CD14-positive monocyte (primary cell): ENCODE measurements at regions not wholly inside any gene's neighbourhood (a gene's known extent, or its start where the extent isn't known, plus 50 kb on each side); places are given as distances from the start of the nearest gene placed in this dataset.

ENCODE experiments used
- DNase-seq, 3 donors: peaks; one replicate each; pipeline ENCODE4 v3.0.0-alpha.2; 2011 to 2022
- H2AFZ ChIP-seq: 2 replicates; pipeline ENCODE4 v1.6.0; 2012; ENCODE audit warnings: mild to moderate bottlenecking, low read depth, low read length, inconsistent platforms; ENCODE audit not compliant: insufficient read depth, poor library complexity, severe bottlenecking
- H3K27ac ChIP-seq, 2 donors: 1 replicate in 1 of 2; 2 replicates in 1 of 2; pipeline ENCODE4 v1.5.1; 2012 to 2013; ENCODE audit warnings: low read length in 2 of 2, control low read depth in 1 of 2, inconsistent platforms in 1 of 2, low read depth in 1 of 2, mild to moderate bottlenecking in 1 of 2
- H3K27me3 ChIP-seq, 2 donors: one replicate each; pipeline versions ENCODE4 v1.6.0 to v1.6.1; 2011 to 2013; ENCODE audit warnings: low read length in 2 of 2; ENCODE audit not compliant: control insufficient read depth in 2 of 2, insufficient read depth in 2 of 2
- H3K36me3 ChIP-seq, 2 donors: replicated peaks in 1 of 2; 1 replicate in 1 of 2; 2 replicates in 1 of 2; pipeline versions ENCODE4 v1.5.1 to v1.6.1; 2012 to 2013; ENCODE audit warnings: low read length in 2 of 2, control low read depth in 1 of 2, inconsistent platforms in 1 of 2, mild to moderate bottlenecking in 1 of 2; ENCODE audit not compliant: insufficient read depth in 2 of 2, control insufficient read depth in 1 of 2
- H3K4me1 ChIP-seq, 2 donors: 1 replicate in 1 of 2; 2 replicates in 1 of 2; pipeline versions ENCODE4 v1.5.1 to v1.6.1; 2012 to 2013; ENCODE audit warnings: low read length in 2 of 2, control low read depth in 1 of 2, inconsistent platforms in 1 of 2, mild to moderate bottlenecking in 1 of 2, moderate library complexity in 1 of 2; ENCODE audit not compliant: insufficient read depth in 2 of 2, control insufficient read depth in 1 of 2
- H3K4me2 ChIP-seq: replicated peaks from 2 replicates; pipeline ENCODE3; 2012; ENCODE audit warnings: low read length, moderate library complexity, mild to moderate bottlenecking; ENCODE audit not compliant: poor library complexity, severe bottlenecking; ENCODE audit errors: extremely low read depth
- H3K4me3 ChIP-seq, 3 experiments: fragments of 200-600 bp in 1 of 3; sonication (generic) in 1 of 3; replicated peaks in 1 of 3; 1 replicate in 2 of 3; 2 replicates in 1 of 3; pipeline ENCODE4 v1.5.1; 2011 to 2013; ENCODE audit warnings: low read length in 3 of 3, mild to moderate bottlenecking in 3 of 3, control low read depth in 2 of 3, low read depth in 2 of 3, inconsistent platforms in 1 of 3, moderate library complexity in 1 of 3
- H3K79me2 ChIP-seq: 2 replicates; pipeline ENCODE4 v1.6.0; 2012; ENCODE audit warnings: mild to moderate bottlenecking, control low read depth, inconsistent platforms, low read length, moderate library complexity; ENCODE audit not compliant: insufficient read depth
- H3K9ac ChIP-seq: 2 replicates; pipeline ENCODE4 v1.6.0; 2017; ENCODE audit warnings: low read length, mild to moderate bottlenecking; ENCODE audit not compliant: insufficient read depth, poor library complexity, severe bottlenecking
- H3K9me3 ChIP-seq, 2 donors: replicated peaks in 1 of 2; 1 replicate in 1 of 2; 2 replicates in 1 of 2; pipeline versions ENCODE4 v1.5.1 to v1.6.1; 2012 to 2013; ENCODE audit warnings: low read length in 2 of 2, control low read depth in 1 of 2; ENCODE audit not compliant: control insufficient read depth in 1 of 2, insufficient read depth in 1 of 2
- H4K20me1 ChIP-seq: 2 replicates; pipeline ENCODE4 v1.6.0; 2012; ENCODE audit warnings: mild to moderate bottlenecking, low read length, control low read depth, moderate library complexity; ENCODE audit not compliant: insufficient read depth
- H3K27ac Mint-ChIP-seq, 7 donors: one replicate each; pipeline ENCODE4 v1.8.0; 2020; ENCODE audit warnings: mild to moderate bottlenecking in 7 of 7, mixed read lengths in 7 of 7, moderate library complexity in 6 of 7, inconsistent platforms in 2 of 7
- H3K27me3 Mint-ChIP-seq, 3 donors: one replicate each; pipeline ENCODE4 v1.8.0; 2021 to 2022; ENCODE audit warnings: low read depth in 3 of 3, mild to moderate bottlenecking in 3 of 3, mixed read lengths in 3 of 3, moderate library complexity in 3 of 3, inconsistent platforms in 1 of 3
- H3K36me3 Mint-ChIP-seq, 2 donors: one replicate each; pipeline ENCODE4 v1.8.0; 2020; ENCODE audit warnings: mixed read lengths in 2 of 2, inconsistent platforms in 1 of 2, mild to moderate bottlenecking in 1 of 2
- H3K4me1 Mint-ChIP-seq: one replicate; pipeline ENCODE4 v1.8.0; 2020; ENCODE audit warnings: mild to moderate bottlenecking, mixed read lengths
- H3K4me3 Mint-ChIP-seq, 2 donors: one replicate each; pipeline ENCODE4 v1.8.0; 2020; ENCODE audit warnings: mild to moderate bottlenecking in 2 of 2, mixed read lengths in 2 of 2, moderate library complexity in 1 of 2
- H3K9me3 Mint-ChIP-seq, 7 donors: one replicate each; pipeline ENCODE4 v1.8.0; 2020 to 2022; ENCODE audit warnings: mixed read lengths in 7 of 7, mild to moderate bottlenecking in 6 of 7, moderate library complexity in 6 of 7, inconsistent platforms in 2 of 7
- WGBS: methylation state at CpG from one replicate; pipeline ENCODE4 v1.1.5; 2013; ENCODE audit warnings: missing lambda C conversion rate; ENCODE audit not compliant: insufficient coverage; 5-methylcytosine and 5-hydroxymethylcytosine counted together
- intact Hi-C, 2 donors: fragments of 100-400 bp; cut with micrococcal nuclease; formaldehyde crosslinking; loops; one replicate each; pipeline versions ENCODE4 v1.15.0 to v1.15.1; 2023
- TF ChIP-seq, protein P1 (sequence below): fragments of 200-600 bp; IDR thresholded peaks from one replicate; pipeline ENCODE4 v1.8.0; 2022; ENCODE audit warnings: antibody characterized with exemption, mild to moderate bottlenecking

DNA sequence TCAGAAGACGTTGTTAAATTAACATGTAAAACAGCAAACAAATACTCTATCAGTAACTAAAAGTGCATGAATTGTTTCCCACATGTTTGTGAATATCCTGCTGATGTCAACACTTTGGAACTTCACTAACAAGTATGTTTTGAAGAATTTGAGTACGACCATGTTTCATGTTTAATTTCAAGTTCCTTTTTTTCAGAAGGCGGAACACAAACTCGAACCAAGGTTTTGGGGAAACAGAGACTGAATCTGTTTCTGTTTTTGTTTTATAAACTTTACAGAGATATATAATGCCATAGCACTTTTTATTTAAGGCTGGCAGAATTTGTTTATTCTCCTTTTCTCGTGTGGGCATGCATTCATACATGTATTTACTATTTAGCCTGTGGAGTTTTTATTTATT lies 509.3 kb upstream of the CITED2 start:
- H3K4me3 Mint-ChIP-seq = peak overlapping the region in 1 of 2 donors; percentile 0
- Histone ChIP-seq H3K27ac (peak overlapping the region in 1 of 2 donors; percentile 79), H3K27me3 (no peaks in the 10 kb centered on the region), H2AFZ (peak overlapping the region; percentile 6), H3K9me3 (no peaks in the 10 kb centered on the region), H3K4me3 (peak overlapping the region in 1 of 3 experiments; percentile 54), H3K4me1 (peaks cover 39 to 47% of the 10 kb centered on the region in 2 donors), H3K4me2 (peak overlapping the region; percentile 53), H4K20me1 (no peaks in the 10 kb centered on the region), H3K9ac (no peak overlapping the region), H3K36me3 (no peaks in the 10 kb centered on the region), H3K79me2 (no peaks in the 10 kb centered on the region)
- no peaks in the 10 kb centered on the region for H3K36me3 Mint-ChIP-seq
- peak overlapping the region; percentile 20 to 80 (median 69) for H3K27ac Mint-ChIP-seq
- WGBS = 0% methylated on average over 1 of the region's 5 CpGs
- H3K9me3 Mint-ChIP-seq = no peaks in the 10 kb centered on the region
- H3K27me3 Mint-ChIP-seq = peaks cover 0 to 2% (median 0%) of the 10 kb centered on the region in 3 donors
- intact Hi-C loops = loop anchor here in 1 of 2 donors (5.0 kb wide), 1 partner anchor 46 kb away; no protein-coding TSS in a partner anchor
- H3K4me1 Mint-ChIP-seq = peaks cover 42% of the 10 kb centered on the region
- peak; percentile 48 to 61 (median 61) for DNase-seq
- TF ChIP-seq, protein P1, sequence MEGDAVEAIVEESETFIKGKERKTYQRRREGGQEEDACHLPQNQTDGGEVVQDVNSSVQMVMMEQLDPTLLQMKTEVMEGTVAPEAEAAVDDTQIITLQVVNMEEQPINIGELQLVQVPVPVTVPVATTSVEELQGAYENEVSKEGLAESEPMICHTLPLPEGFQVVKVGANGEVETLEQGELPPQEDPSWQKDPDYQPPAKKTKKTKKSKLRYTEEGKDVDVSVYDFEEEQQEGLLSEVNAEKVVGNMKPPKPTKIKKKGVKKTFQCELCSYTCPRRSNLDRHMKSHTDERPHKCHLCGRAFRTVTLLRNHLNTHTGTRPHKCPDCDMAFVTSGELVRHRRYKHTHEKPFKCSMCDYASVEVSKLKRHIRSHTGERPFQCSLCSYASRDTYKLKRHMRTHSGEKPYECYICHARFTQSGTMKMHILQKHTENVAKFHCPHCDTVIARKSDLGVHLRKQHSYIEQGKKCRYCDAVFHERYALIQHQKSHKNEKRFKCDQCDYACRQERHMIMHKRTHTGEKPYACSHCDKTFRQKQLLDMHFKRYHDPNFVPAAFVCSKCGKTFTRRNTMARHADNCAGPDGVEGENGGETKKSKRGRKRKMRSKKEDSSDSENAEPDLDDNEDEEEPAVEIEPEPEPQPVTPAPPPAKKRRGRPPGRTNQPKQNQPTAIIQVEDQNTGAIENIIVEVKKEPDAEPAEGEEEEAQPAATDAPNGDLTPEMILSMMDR = no peak

DNA sequence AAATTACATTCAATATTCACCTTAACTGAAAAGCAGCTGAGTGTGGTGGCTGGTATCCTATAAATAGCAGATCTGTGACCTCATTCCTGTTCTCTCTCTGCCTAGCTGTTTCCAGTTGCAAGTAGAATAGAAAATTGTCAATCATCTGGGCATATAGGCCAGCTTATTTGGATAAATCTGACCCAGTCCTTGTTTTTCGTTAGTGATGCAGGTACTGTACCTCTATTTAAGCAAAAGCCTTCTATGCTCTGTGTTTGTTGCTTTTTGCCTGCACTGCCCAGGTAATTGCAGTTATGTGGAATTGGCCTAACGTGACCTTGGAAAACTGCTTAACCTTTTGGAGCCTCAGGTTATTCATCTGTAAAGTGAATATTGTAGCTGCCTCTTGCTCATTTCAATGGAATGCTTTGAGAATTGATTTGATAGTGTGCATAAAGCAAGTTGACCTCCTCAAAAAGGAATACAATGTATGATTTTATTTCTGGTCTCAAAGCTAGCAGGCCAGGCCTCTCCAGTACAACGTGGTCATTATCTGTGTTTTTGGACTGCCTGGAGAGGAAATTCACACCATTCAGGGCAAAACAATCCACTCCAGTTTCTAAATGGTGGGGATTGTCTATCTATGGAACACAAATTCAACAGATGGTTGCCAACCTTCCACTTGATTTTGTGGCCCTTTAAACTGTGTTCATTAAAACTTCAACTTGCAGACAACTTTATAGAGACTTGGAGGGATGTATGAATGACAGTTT lies 508.7 kb upstream of the CITED2 start:
- H3K27ac ChIP-seq = peak overlapping the region in 1 of 2 donors; percentile 79
- peak overlapping the region; percentile 6 for H2AFZ ChIP-seq
- intact Hi-C loops = loop anchor here in 1 of 2 donors (5.0 kb wide), 1 partner anchor 46 kb away; no protein-coding TSS in a partner anchor
- H3K4me1 ChIP-seq = peaks cover 39 to 47% of the 10 kb centered on the region in 2 donors
- peak overlapping the region in 1 of 3 experiments; percentile 54 for H3K4me3 ChIP-seq
- no peaks in the 10 kb centered on the region for H3K79me2 ChIP-seq
- H3K27me3 ChIP-seq = no peaks in the 10 kb centered on the region
- 93% methylated on average over 2 of the region's 3 CpGs for WGBS
- H3K4me1 Mint-ChIP-seq = peaks cover 42% of the 10 kb centered on the region
- H3K36me3 ChIP-seq = no peaks in the 10 kb centered on the region
- no peak overlapping the region for H3K4me3 Mint-ChIP-seq
- no peaks in the 10 kb centered on the region for H3K9me3 ChIP-seq
- no peaks in the 10 kb centered on the region for H4K20me1 ChIP-seq
- no peaks in the 10 kb centered on the region for H3K9me3 Mint-ChIP-seq
- TF ChIP-seq, protein P1 = no peak
- H3K4me2 ChIP-seq = peak overlapping the region; percentile 53
- no peak for DNase-seq
- H3K9ac ChIP-seq = no peak overlapping the region
- peak overlapping the region; percentile 20 to 80 (median 69) for H3K27ac Mint-ChIP-seq
- H3K27me3 Mint-ChIP-seq = peaks cover 0 to 2% (median 0%) of the 10 kb centered on the region in 3 donors
- no peaks in the 10 kb centered on the region for H3K36me3 Mint-ChIP-seq
